WERI-Rb-1 (cell line): ENCODE measurements at regions not wholly inside any gene's neighbourhood (a gene's known extent, or its start where the extent isn't known, plus 50 kb on each side); places are given as distances from the start of the nearest gene placed in this dataset.

ENCODE experiments used
- DNase-seq: peaks from one replicate; pipeline ENCODE4 v3.0.0-alpha.2; 2020
- H3K27ac ChIP-seq: fragments of 250-450 bp; sonication (Bioruptor Pico); 2 replicates; pipeline ENCODE4 v1.5.1; 2020; ENCODE audit warnings: mild to moderate bottlenecking, moderate library complexity
- H3K27me3 ChIP-seq: fragments of 250-450 bp; sonication (Bioruptor Pico); 2 replicates; pipeline ENCODE4 v1.5.1; 2021; ENCODE audit warnings: mild to moderate bottlenecking, low read depth, moderate library complexity; ENCODE audit not compliant: insufficient read depth, severe bottlenecking
- H3K36me3 ChIP-seq: fragments of 250-450 bp; sonication (Bioruptor Pico); 2 replicates; pipeline ENCODE4 v1.5.1; 2020; ENCODE audit warnings: mild to moderate bottlenecking, moderate library complexity
- H3K4me3 ChIP-seq: 2 replicates; pipeline ENCODE4 v1.5.1; 2011; ENCODE audit warnings: low read depth, mild to moderate bottlenecking, control low read depth, low read length
- H3K9me3 ChIP-seq: fragments of 250-450 bp; sonication (Bioruptor Pico); 2 replicates; pipeline ENCODE4 v1.5.1; 2021; ENCODE audit warnings: mild to moderate bottlenecking, moderate library complexity; ENCODE audit not compliant: severe bottlenecking
- CTCF ChIP-seq: IDR thresholded peaks from 2 replicates; pipeline ENCODE4 v1.5.1; 2011; ENCODE audit warnings: low read depth, mild to moderate bottlenecking, control low read depth, inconsistent platforms, low read length

DNA sequence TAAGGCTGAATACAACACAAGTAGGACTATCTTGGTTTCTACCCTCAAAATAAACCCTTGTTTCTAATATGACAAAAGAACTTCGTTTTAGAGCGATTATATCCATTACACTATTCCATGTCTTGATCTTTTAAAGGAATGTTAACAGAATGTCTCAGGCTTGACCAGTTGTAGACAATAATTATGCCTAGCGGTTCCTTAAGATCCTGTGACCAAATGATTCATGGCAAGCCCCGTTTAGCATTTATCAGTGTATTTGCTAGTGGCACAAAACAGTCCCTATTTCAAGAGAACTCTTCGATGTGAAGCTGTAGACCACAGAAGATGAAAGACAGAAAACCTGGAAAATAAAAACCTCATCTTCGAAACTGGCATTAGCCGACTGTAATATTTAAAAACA, 200.9 kb upstream of the SOX9 start:
- no peak overlapping the region for H3K4me3 ChIP-seq
- peaks cover 77% of the 10 kb centered on the region for H3K27me3 ChIP-seq
- no peak overlapping the region for H3K27ac ChIP-seq
- H3K36me3 ChIP-seq, result no peaks in the 10 kb centered on the region
- no peaks in the 10 kb centered on the region for H3K9me3 ChIP-seq
- DNase-seq, result no peak
- no peak for TF ChIP-seq CTCF

DNA sequence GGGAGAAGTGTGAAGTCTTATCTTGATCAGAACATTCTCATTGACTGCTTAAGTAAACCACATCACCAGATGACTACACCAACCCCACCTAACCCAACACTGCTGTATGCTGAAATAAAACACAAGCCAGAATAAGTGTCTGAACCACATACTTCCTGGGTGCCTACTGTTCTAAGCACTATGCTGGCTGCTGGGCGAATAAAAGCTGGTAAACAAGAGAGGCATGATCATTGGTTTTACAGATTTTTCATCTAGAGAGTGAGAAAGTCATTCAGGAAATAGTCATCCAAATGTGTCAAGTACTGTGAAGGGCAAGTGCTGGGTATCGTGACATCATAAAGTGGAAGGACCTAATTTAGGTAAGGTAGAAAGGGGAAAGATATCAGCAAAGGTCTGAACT, 199.0 kb upstream of the SOX9 start:
- no peak overlapping the region for H3K27ac ChIP-seq
- no peaks in the 10 kb centered on the region for H3K36me3 ChIP-seq
- TF ChIP-seq CTCF, result no peak
- H3K27me3 ChIP-seq, result peaks cover 82% of the 10 kb centered on the region
- no peak overlapping the region for H3K4me3 ChIP-seq
- no peak for DNase-seq
- no peaks in the 10 kb centered on the region for H3K9me3 ChIP-seq

- no peaks in the 10 kb centered on the region for H3K36me3 ChIP-seq
- no peak overlapping the region for H3K4me3 ChIP-seq
- no peak for TF ChIP-seq CTCF
- DNase-seq, result no peak
- H3K27ac ChIP-seq, result no peak overlapping the region
- H3K9me3 ChIP-seq, result no peaks in the 10 kb centered on the region
- peaks cover 82% of the 10 kb centered on the region for H3K27me3 ChIP-seq
Measured at GRCh38 chr17:71922439-71922838, 198.4 kb upstream of the SOX9 start.

GRCh38 chr17:71926746-71927398, 193.9 kb upstream of the SOX9 start:
- peaks cover 73% of the 10 kb centered on the region for H3K27me3 ChIP-seq

GRCh38 chr17:71933306-71933705, 187.5 kb upstream of the SOX9 start:
- Histone ChIP-seq H3K27ac (no peak overlapping the region), H3K27me3 (peaks cover 64% of the 10 kb centered on the region), H3K36me3 (no peaks in the 10 kb centered on the region), H3K4me3 (no peak overlapping the region), H3K9me3 (no peaks in the 10 kb centered on the region)
- no peak for TF ChIP-seq CTCF
- DNase-seq, result no peak

More at GRCh38 chr17:71926746-71927398, 193.9 kb upstream of the SOX9 start:
- Histone ChIP-seq H3K4me3 (no peak overlapping the region), H3K36me3 (no peaks in the 10 kb centered on the region), H3K27ac (no peak overlapping the region), H3K9me3 (no peaks in the 10 kb centered on the region)
- no peak for TF ChIP-seq CTCF
- DNase-seq, result no peak

DNA sequence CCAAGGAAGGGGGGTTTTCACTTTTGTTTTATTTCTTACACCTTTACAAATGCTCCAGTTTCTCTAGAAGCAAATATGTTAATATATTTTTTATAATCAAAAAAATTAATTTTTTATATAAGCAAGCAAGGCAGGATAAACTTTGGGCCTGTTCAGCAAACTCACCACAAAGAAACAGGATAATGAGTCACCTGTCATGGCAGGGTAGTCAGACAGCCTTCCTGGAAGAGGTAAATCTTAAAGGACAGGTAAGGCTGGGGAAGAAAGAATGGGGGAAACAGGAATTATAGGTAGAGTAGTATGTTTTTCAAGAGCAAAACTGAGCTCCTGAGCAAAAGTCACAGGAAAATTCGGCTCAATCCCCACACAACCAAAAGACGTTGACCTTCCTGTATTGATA, 186.3 kb upstream of the SOX9 start:
- H3K4me3 ChIP-seq, result no peak overlapping the region
- no peaks in the 10 kb centered on the region for H3K9me3 ChIP-seq
- peaks cover 74% of the 10 kb centered on the region for H3K27me3 ChIP-seq
- no peak overlapping the region for H3K27ac ChIP-seq
- no peak for TF ChIP-seq CTCF
- H3K36me3 ChIP-seq, result no peaks in the 10 kb centered on the region
- DNase-seq, result no peak
